Neuron (in vitro differentiated cells): ENCODE measurements at regions not wholly inside any gene's neighbourhood (a gene's known extent, or its start where the extent isn't known, plus 50 kb on each side); places are given as distances from the start of the nearest gene placed in this dataset.
A peak's percentile ranks its signal among the peaks of the same experiment; 100 is the strongest.

ENCODE experiments used
- H2AFZ ChIP-seq: one replicate; pipeline ENCODE4 v1.6.1; 2013; ENCODE audit warnings: low read depth, mild to moderate bottlenecking, inconsistent platforms, low read length, moderate library complexity
- H3K27me3 ChIP-seq: one replicate; pipeline ENCODE4 v1.6.1; 2013; ENCODE audit warnings: low read length; ENCODE audit not compliant: insufficient read depth
- H3K36me3 ChIP-seq: one replicate; pipeline ENCODE4 v1.6.1; 2013; ENCODE audit warnings: low read length; ENCODE audit not compliant: insufficient read depth
- H3K4me1 ChIP-seq: one replicate; pipeline ENCODE4 v1.6.1; 2013; ENCODE audit warnings: low read length; ENCODE audit not compliant: insufficient read depth
- H3K4me3 ChIP-seq: 2 replicates; pipeline ENCODE4 v1.5.1; 2013; ENCODE audit warnings: mild to moderate bottlenecking, low read length, moderate library complexity
- H3K9me3 ChIP-seq: one replicate; pipeline ENCODE4 v1.6.1; 2013; ENCODE audit warnings: low read length

- no peaks in the 10 kb centered on the region for H3K36me3 ChIP-seq
- no peak overlapping the region for H2AFZ ChIP-seq
- H3K4me3 ChIP-seq, result no peak overlapping the region
- no peaks in the 10 kb centered on the region for H3K27me3 ChIP-seq
- H3K4me1 ChIP-seq, result peaks cover 3% of the 10 kb centered on the region
- no peaks in the 10 kb centered on the region for H3K9me3 ChIP-seq
Measured at GRCh38 chr14:73800970-73801515, 50.6 kb upstream of the PTGR2 start.

- no peak overlapping the region for H3K4me3 ChIP-seq
- peaks cover 11% of the 10 kb centered on the region for H3K4me1 ChIP-seq
- no peaks in the 10 kb centered on the region for H3K27me3 ChIP-seq
- H3K36me3 ChIP-seq, result no peaks in the 10 kb centered on the region
- no peak overlapping the region for H2AFZ ChIP-seq
- no peaks in the 10 kb centered on the region for H3K9me3 ChIP-seq
Measured at GRCh38 chr14:73797543-73798265, 53.9 kb upstream of the PTGR2 start.

- H3K27me3 ChIP-seq, result no peaks in the 10 kb centered on the region
- no peaks in the 10 kb centered on the region for H3K36me3 ChIP-seq
- H2AFZ ChIP-seq, result no peak overlapping the region
- H3K9me3 ChIP-seq, result no peaks in the 10 kb centered on the region
- H3K4me3 ChIP-seq, result no peak overlapping the region
- peaks cover 11% of the 10 kb centered on the region for H3K4me1 ChIP-seq
Measured at GRCh38 chr14:73796893-73797542, 54.6 kb upstream of the PTGR2 start.

- H3K4me1 ChIP-seq, result peaks cover 11% of the 10 kb centered on the region
- H3K9me3 ChIP-seq, result no peaks in the 10 kb centered on the region
- H3K27me3 ChIP-seq, result no peaks in the 10 kb centered on the region
- no peaks in the 10 kb centered on the region for H3K36me3 ChIP-seq
- no peak overlapping the region for H3K4me3 ChIP-seq
- H2AFZ ChIP-seq, result no peak overlapping the region
Measured at GRCh38 chr14:73796415-73796814, 55.2 kb upstream of the PTGR2 start.

- H3K27me3 ChIP-seq, result no peaks in the 10 kb centered on the region
- H2AFZ ChIP-seq, result no peak overlapping the region
- H3K4me1 ChIP-seq, result peaks cover 11% of the 10 kb centered on the region
- no peaks in the 10 kb centered on the region for H3K9me3 ChIP-seq
- no peak overlapping the region for H3K4me3 ChIP-seq
- no peaks in the 10 kb centered on the region for H3K36me3 ChIP-seq
Measured at GRCh38 chr14:73795974-73796373, 55.7 kb upstream of the PTGR2 start.

GRCh38 chr14:73795466-73795865 lies 56.2 kb upstream of the PTGR2 start:
- Histone ChIP-seq H3K27me3 (no peaks in the 10 kb centered on the region), H3K4me1 (peaks cover 11% of the 10 kb centered on the region), H2AFZ (no peak overlapping the region), H3K4me3 (no peak overlapping the region), H3K9me3 (no peaks in the 10 kb centered on the region), H3K36me3 (no peaks in the 10 kb centered on the region)

GRCh38 chr14:73794146-73794545 lies 57.5 kb upstream of the PTGR2 start:
- peaks cover 11% of the 10 kb centered on the region for H3K4me1 ChIP-seq
- H3K4me3 ChIP-seq, result no peak overlapping the region
- H3K27me3 ChIP-seq, result no peaks in the 10 kb centered on the region
- no peaks in the 10 kb centered on the region for H3K9me3 ChIP-seq
- H2AFZ ChIP-seq, result no peak overlapping the region
- H3K36me3 ChIP-seq, result no peaks in the 10 kb centered on the region

GRCh38 chr14:73792481-73792880 lies 59.1 kb upstream of the PTGR2 start:
- no peak overlapping the region for H3K4me3 ChIP-seq
- no peaks in the 10 kb centered on the region for H3K27me3 ChIP-seq
- no peaks in the 10 kb centered on the region for H3K36me3 ChIP-seq
- H2AFZ ChIP-seq, result no peak overlapping the region
- peaks cover 19% of the 10 kb centered on the region for H3K4me1 ChIP-seq
- no peaks in the 10 kb centered on the region for H3K9me3 ChIP-seq

- Histone ChIP-seq H3K27me3 (no peaks in the 10 kb centered on the region), H3K4me3 (no peak overlapping the region), H2AFZ (no peak overlapping the region), H3K4me1 (peaks cover 23% of the 10 kb centered on the region), H3K9me3 (no peaks in the 10 kb centered on the region), H3K36me3 (no peaks in the 10 kb centered on the region)
Measured at GRCh38 chr14:73789989-73790581, 61.5 kb upstream of the PTGR2 start.

GRCh38 chr14:73788701-73789551 lies 62.7 kb upstream of the PTGR2 start:
- Histone ChIP-seq H3K9me3 (no peaks in the 10 kb centered on the region), H2AFZ (no peak overlapping the region), H3K4me1 (peaks cover 28% of the 10 kb centered on the region), H3K4me3 (no peak overlapping the region), H3K36me3 (no peaks in the 10 kb centered on the region), H3K27me3 (no peaks in the 10 kb centered on the region)

GRCh38 chr14:73788317-73788598 lies 63.4 kb upstream of the PTGR2 start:
- Histone ChIP-seq H3K4me1 (peaks cover 35% of the 10 kb centered on the region), H3K9me3 (no peaks in the 10 kb centered on the region), H3K4me3 (peak overlapping the region; percentile 78), H2AFZ (peak overlapping the region; percentile 92), H3K27me3 (no peaks in the 10 kb centered on the region), H3K36me3 (no peaks in the 10 kb centered on the region)

- Histone ChIP-seq H3K36me3 (no peaks in the 10 kb centered on the region), H3K27me3 (no peaks in the 10 kb centered on the region), H3K4me1 (peaks cover 39% of the 10 kb centered on the region)
Measured at GRCh38 chr14:73787486-73788316, 63.9 kb upstream of the PTGR2 start.

More at GRCh38 chr14:73787486-73788316, 63.9 kb upstream of the PTGR2 start:
- peak overlapping the region; percentile 92 for H2AFZ ChIP-seq
- no peaks in the 10 kb centered on the region for H3K9me3 ChIP-seq
- H3K4me3 ChIP-seq, result peak overlapping the region; percentile 78
